Panc1 (cell line): ENCODE measurements at regions not wholly inside any gene's neighbourhood (a gene's known extent, or its start where the extent isn't known, plus 50 kb on each side); places are given as distances from the start of the nearest gene placed in this dataset.

Experiments used
- CTCF ChIP-seq: fragments of 450-650 bp; IDR thresholded peaks from 2 replicates; pipeline ENCODE4 v1.5.1; 2017; ENCODE audit warnings: mild to moderate bottlenecking
- POLR2AphosphoS5 ChIP-seq: IDR thresholded peaks from 2 replicates; pipeline ENCODE4 v1.6.1; 2012; ENCODE audit warnings: mild to moderate bottlenecking, low read depth, low read length, moderate library complexity
- TCF7L2 ChIP-seq: IDR thresholded peaks from 2 replicates; pipeline ENCODE4 v1.6.1; 2011; ENCODE audit warnings: mild to moderate bottlenecking, low read depth, low read length, inconsistent platforms

GRCh38 chr14:61861320-61861865 is 99.2 kb downstream of the SNAPC1 start:
- TF ChIP-seq POLR2AphosphoS5 = no peak
- TF ChIP-seq TCF7L2 = no peak
- TF ChIP-seq CTCF = no peak
